Panc1 (cell line): ENCODE measurements at regions not wholly inside any gene's neighbourhood (a gene's known extent, or its start where the extent isn't known, plus 50 kb on each side); places are given as distances from the start of the nearest gene placed in this dataset.

Source experiments
- CTCF ChIP-seq: fragments of 450-650 bp; IDR thresholded peaks from 2 replicates; pipeline ENCODE4 v1.5.1; 2017; ENCODE audit warnings: mild to moderate bottlenecking
- POLR2AphosphoS5 ChIP-seq: IDR thresholded peaks from 2 replicates; pipeline ENCODE4 v1.6.1; 2012; ENCODE audit warnings: mild to moderate bottlenecking, low read depth, low read length, moderate library complexity
- SIN3A ChIP-seq: IDR thresholded peaks from 2 replicates; pipeline ENCODE4 v1.6.1; 2012; ENCODE audit warnings: low read depth, mild to moderate bottlenecking, low read length, moderate library complexity, borderline replicate concordance; ENCODE audit not compliant: insufficient read depth

- TF ChIP-seq SIN3A (no peak), CTCF (no peak), POLR2AphosphoS5 (no peak)
These were observed 54.5 kb upstream of the FNDC3B start for GRCh38 chr3:171984883-171985282.
